GM18870 (cell line): ENCODE measurements at regions not wholly inside any gene's neighbourhood (a gene's known extent, or its start where the extent isn't known, plus 50 kb on each side); places are given as distances from the start of the nearest gene placed in this dataset.

ENCODE experiments used
- ATAC-seq: cut with Tn5 transposase; IDR thresholded peaks from one replicate; pipeline ENCODE4 v1.9.1; 2021; ENCODE audit warnings: moderate library complexity; ENCODE audit not compliant: unreplicated experiment

DNA sequence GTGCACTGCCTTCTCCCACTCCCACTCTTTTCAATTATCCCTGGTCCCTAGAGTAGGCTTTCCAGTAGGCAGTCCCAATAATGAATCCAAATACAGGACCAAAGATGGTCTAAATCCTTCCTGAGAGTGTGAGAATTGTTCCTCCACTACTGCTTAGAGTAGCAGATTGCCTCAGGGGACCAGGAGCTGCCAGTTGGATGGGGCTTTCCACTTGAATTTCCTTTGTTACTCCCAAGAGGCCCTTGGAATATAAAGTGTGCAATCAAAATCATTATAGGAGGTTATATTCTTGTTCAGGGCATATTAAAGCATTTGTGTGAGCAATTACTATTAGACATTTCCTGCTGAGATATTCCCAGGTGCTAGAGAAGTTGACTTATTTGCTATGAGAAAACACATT is 156.6 kb upstream of the TLL1 start:
- ATAC-seq, result no peak

DNA sequence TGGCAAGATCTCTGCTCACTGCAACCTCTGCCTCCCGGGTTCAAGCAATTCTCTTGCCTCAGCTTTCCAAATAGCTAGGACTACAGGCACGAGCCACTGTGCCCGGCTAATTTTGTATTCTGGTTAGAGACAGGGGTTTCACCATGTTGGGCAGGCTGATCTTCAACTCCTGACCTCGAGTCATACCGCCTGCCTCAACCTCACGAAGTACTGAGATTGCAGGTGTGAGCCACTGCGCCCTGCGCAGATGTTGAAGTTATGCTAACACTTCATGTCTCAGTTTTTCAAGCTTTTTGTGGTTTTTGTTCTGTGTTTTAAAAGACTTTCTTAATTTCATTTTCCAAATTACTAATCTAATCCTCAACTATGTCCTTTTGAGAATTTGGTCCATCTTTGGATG is 154.4 kb upstream of the TLL1 start:
- no peak for ATAC-seq

DNA sequence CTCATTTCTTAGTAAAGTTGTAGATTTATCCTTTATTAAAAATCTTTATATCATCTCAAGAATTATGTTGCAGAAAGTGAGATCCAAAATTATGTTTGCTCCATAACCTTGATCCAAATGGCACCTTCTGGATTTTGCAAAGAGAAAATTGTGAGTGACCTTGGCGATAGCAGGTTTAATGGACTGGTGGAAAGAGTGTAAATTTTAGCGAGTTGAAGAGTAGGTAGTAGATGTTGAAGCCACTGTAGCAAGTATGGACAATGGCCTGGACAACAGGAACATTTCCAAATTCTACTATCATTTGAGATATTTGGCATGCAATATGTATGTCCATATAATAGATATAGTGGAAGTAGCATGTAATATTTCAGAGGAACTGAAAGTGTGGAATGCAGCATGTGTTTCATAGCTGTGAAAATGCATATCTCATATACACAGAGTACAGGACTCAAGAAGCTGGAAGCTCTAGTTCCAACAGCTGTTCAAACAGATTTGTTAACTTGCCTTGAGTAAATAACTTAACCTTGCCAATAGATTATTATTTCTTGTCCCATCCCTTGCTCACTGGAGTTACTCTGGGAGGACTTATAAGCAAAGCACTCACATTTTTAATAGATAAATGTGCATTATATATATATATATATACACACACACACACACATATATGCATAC is 152.5 kb upstream of the TLL1 start:
- no peak for ATAC-seq

DNA sequence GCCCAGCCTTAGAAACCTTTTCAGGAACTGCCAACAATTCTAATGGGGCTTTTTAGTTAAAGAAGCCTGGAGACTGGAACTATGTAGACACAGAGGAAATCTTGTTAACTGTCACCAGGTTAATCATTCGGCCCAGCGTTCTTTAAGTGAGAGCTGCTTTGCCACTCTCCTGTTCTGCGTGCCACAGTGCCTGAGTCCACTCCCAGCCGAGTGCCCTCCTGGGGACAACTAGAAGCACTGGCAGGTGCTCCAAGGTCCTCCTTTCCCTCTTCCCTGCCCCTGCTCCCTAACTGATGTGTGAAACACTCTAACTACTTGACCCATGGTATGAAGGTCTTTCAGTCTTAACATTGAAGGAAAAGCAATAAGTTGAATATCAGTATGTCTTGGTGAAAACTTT is 151.2 kb upstream of the TLL1 start:
- ATAC-seq, result no peak

DNA sequence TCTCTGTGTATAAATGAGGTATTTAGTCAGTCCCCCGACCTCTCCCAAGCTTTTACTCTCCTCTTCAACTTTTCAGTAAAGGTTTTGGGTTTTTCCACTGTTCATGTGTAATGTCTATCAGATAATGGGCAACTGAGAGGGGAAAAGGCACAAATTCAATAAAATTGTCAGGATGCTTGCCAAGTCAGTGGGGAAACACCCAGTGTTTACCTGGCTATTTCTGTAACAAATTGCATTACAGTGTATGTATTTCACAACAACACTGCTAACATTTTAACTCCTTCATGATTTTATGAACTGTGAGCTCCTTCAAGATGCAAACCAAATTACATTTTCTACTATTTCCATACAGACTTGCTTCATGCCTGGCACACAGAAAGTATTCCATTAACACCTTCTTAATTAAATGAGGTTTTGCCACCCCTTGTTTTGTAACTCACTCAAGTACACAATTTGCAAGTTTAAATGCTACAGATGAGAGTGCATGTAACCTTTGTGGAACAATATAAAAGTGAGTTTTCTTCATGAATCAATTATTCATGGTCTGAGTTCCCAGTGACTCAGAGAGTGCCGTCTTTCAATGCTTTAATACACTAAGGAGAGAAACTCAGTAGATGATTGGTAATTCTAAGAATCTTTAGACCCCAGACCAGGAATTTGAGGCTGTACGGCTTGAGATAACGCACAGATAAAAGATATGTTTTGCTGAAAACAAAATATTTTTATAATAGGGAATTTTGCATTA is 149.8 kb upstream of the TLL1 start:
- no peak for ATAC-seq

DNA sequence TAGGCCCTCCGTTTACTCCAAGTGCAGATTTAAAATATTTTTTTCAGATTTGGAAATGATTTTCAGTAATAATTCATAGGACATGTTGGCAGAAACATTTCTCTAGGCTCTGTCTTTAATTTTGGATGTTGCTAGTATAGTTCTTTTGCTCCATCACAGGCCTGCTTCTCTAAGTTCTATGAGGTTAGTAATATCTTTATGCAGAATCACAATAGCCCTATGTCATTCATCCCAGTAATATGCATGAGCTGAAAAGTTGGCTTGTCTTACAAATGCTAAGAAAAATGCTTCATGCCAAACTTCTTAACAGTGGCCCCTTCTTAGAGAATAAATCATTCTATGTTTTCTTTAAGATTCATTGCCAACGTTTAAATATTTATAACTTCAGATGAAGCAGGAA is 148.3 kb upstream of the TLL1 start:
- ATAC-seq, result no peak

DNA sequence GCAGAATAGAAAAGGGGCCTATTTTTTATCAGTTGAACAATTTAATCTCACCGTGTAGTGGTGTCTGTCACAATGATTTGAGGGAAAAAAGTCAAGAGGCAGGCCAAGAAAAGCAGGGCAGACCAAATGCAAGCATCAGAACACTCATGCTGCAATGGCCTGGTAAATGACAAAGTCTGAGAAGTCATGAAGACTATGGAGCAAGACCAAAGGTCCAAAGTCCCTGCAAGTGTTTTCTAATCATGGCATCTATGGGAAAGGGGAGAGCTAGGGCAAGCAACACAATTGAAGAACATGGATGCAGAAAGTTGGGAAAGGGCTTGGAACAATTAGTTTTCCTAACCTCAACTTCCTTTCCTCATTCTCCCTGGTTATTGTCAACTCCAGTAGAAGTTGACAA is 147.7 kb upstream of the TLL1 start:
- no peak for ATAC-seq

DNA sequence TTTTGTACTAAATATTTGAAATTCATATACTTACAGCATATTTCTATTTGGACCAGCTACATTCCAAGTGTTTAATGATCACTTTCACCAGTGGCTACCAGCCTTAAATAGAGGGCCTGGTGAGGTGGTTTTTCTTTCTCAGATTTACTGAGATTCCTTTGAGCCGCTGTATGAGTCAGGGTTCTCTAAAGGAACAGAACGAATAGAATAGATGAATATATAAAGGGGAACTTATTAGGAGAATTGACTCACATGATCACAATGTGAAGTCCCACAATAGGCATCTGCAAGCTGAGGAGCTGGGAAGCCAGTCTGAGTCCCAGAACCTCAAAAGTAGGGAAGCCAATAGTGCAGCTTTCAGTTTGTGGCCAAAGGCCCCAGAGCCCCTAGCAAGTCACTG is 146.2 kb upstream of the TLL1 start:
- no peak for ATAC-seq

DNA sequence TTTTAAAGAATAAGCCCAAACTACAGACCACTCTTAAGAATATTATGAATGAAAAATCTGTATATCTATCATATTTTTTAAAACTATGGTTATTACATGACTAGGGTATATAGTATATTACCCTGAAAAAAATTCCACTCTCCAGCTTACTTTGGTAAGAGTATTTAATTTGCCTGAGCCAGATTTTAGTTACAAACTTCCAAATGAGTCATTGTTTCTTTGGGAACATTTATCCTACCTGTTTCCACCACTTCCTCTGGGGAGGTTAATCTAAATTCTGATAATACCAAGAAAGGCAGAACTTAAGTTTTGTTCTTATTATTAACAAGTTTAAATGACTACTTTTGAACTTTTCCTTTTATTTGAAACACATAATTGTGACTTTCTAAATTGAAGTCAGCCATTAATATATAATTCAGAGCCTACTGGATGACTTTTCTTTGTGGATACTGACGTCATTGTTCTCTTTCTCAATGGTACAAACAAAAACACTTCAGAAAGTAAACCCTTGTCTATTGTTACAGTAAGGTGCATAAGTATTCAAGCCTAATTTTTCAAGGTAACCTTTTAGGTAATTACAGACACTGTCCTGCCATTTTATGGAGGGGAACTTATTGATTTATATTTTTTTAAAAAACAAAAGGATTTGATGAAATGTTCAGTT is 135.6 kb upstream of the TLL1 start:
- ATAC-seq, result no peak

DNA sequence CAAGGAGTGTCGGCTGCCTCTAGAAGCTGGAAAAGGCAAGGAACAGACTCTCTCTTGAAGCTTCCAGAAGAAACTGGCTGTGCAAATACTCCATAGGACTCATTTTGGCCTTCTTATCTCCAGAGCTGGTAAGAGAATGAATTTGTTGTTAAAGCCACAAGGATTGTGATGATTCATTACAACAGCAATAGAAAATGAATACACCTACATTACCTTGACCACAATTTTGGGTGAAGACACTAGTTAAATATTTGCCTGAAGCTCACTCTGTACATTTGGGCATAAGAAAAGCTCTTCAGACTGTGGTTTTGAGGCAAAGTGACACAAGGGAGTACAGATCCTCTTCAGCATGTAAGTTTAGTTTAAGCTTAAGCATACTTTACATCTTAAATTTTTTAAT is 134.5 kb upstream of the TLL1 start:
- ATAC-seq, result peak; percentile 94

DNA sequence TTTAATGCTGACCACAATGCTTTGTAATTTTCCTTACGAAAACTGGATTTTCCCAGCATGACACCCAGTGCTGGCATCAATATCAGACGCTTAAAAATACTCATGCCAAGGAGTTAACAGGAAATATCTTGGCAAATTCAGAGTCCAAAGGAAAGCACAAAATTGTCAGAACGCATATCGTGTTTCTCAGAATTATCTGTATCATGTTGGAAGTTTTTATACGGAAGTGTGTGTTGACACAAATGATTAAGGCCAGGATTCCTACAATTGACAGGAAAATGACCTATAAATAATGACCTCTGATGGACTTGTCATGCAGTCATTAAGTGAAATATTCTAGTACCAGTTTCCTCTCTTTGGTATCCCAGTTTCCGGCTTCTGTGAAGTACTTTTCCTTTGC is 132.1 kb upstream of the TLL1 start:
- no peak for ATAC-seq

DNA sequence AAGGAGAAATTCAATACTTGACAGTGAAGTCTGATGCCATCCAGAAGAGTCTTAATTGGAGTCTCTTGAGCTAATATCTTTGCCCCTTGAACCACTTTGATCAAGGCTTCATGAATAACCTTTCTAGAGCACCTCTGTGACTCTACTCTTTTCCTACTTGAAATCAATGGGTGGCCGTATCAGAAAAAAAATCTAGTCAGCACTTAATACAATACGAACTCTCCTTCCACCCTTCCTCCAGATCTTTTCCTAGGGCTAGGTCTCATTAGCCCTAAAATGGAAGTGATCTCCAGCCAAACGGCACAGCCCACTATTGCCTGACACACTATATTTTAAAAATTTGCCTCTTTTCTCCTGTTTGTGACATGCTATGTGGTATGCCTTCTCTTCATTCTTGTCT is 129.6 kb upstream of the TLL1 start:
- ATAC-seq, result no peak

DNA sequence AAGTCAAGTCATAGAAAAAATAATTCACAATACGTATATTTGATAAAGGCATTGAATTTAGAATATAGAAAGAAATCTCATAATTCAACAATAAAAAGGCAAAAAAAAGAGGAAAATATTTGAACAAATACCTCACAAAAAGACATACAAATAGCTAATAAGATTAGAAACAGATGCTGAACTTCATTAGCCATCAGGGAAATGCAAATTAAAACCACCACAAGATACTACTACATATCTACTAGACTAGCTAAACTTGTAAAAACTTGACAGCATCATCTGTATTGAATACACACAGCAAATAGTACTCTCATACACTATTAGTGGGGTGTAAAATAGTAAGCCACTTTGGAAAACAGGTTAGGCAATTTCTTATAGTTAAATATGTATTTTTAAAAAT is 128.7 kb upstream of the TLL1 start:
- ATAC-seq, result no peak

DNA sequence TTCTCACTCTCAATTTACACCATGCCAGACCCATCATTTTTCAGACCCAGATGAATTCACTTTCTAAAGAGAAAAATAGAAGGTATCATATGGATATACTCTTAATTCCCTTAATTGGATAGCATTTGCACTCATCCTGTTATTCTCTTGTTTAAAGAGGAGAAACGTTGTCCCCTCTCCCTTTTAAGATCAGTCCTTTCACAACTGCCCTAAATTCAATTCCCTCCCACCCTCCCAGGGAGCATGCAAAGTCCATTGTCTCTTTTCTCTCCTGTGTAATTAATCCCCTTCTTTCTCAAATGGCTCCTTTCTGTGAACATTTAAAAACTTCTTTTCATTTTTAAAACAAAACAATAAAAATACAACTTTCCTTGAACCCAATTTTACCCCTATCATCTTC is 124.7 kb upstream of the TLL1 start:
- no peak for ATAC-seq

DNA sequence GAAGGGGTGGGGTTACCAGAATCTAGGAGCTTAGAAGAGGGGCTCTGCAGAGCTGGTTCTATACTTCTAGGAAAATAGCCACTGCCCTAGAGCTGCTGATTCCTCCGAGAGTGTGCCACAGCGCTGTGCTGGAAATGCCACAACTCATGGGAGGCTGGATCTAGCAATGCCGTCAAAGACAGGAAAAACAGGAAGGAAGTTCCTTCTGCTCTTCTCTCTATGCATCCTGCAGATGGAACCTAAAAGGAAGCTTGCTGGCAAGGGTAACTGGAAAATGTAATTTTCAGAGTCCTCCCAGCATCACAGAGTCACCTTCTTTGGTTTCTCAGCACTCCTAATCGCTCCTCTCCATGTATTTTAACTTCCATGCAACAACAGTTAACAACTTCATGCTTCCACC is 121.2 kb upstream of the TLL1 start:
- no peak for ATAC-seq

DNA sequence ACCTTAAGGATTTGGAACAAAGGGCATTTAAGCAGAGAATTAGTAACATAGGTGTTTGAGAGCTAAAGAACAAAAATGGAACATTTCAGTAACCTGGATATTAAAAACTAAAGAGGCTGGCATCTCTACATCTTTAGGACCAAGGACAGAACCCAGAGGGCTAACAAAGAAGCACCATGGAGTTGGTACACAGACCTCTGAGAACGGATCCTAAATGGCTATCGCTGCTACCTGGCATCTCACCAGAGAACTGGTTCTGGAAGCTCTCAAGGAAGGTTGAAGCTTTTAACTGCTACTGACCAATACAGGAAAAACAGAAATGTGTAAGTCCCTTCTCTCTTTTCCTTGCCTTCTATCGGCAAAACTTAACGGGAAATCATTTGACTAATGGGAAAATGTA is 118.4 kb upstream of the TLL1 start:
- ATAC-seq, result no peak

DNA sequence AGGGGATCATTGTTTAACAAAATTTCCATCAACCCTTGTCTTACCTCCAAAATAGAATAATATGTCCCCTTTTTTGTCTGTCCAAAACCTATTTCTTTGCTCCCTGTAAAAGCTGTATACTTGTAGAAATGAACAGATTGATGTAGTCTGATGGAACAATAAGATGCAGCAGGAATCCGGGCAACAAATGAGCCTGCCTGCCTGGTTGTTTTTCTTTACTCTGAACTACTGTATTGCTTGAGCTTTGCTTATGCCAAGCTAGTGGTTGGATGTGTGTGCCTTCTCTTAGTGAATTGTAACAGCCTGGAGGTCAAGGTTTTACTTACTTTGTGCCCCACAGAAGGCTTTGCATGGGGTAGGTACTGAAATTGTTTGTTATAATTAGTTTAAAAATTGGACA is 116.2 kb upstream of the TLL1 start:
- ATAC-seq, result no peak

DNA sequence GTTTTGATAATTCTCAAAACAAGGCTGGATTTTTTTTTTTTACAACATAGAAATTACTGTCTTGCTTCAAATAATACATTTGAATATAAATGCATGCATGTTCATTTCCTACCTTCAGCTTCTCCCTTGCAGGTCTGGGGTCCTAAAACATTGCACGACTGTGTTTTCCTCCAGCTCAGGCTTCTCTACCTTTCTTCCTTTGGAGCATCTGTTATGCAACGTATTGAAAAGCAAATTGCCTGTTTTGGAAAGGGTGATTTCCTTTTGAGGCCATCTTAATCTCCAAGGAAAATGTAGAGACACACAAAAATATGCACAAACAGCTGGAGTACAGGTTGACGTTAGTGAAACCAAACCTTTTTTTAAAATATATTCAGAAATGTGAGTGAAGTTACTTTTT is 115.6 kb upstream of the TLL1 start:
- ATAC-seq, result no peak

DNA sequence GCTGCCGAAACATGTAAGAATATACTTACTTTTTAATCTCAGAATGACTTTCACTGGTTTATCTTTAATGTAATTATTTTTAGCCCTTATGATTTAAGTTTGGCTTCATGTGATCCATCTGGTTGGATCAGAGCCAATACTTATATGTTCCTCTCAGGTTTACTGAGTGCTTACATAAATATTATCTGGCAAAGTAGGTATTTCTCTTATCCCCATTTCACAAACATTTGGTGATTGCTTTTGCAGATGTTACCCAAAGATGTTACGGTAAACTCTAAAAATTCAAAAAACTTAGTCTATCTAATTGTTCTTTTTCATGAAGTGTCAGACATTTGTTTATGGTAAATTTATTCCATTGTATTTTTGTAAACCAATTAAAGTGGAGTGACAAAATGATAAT is 115.0 kb upstream of the TLL1 start:
- no peak for ATAC-seq

DNA sequence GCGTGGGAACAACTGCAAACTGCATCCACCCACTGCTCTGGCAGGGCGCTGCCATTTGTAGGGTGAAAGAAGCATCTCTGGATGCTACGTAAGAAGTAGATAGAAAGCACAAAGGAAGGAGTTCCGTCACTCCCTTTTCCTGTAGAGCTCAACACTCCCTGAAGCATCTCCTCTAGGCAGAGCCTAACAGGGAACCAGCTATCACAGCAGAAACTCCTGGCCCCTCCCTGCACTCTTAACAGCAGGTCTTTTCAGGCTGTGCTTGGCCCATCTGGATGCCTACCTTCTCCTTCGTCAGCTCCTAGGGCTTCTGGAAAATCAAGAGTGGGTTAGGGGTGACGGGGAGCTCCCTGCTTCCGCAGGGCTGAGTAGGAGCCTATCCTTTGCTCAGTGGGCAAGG is 112.9 kb upstream of the TLL1 start:
- no peak for ATAC-seq

DNA sequence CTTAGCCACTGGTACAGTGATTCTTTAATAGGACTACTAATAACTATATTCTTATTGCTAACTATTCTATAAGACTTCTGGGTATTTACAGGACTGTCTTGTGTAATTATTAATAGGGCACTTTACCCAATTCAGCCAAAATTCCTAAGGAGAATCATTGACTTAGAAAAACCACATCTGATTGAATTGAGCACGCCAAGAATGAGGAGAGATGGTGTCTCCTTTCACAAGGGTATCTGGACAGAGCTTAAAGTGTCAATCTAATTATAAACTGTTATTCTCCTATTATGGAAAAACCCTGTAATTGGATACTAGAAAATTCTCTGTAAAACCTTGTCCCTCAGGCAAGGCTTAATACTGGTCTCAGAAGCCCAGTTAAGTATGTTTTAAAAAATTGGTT is 111.1 kb upstream of the TLL1 start:
- no peak for ATAC-seq

DNA sequence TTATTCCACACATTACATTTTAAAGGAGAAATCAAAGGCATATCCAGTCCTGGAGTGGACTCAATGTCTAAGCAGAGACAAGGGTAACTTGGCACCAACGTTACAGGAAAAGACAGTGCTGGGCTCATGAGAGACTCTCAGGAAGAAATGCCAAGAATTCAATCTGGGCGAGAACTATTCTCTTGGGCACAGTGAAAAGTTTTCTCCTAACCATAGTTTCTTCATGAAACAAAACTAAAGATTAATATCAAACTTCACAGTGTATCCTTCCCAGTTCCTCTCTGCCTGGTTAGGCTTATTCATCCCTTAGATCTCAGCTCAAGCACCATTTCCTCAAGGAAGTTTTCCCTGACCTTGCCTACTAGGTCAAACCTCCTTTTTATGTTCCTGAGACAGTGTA is 109.4 kb upstream of the TLL1 start:
- no peak for ATAC-seq
